CD4-positive, CD25-positive, alpha-beta regulatory T cell (primary cell): ENCODE measurements at regions not wholly inside any gene's neighbourhood (a gene's known extent, or its start where the extent isn't known, plus 50 kb on each side); places are given as distances from the start of the nearest gene placed in this dataset.

ENCODE experiments used
- ATAC-seq, 2 donors: fragments of 150-1000 bp; cut with Tn5 transposase; one replicate each; pipeline ENCODE4 v1.10.0; 2021; ENCODE audit warnings: low read depth in 2 of 2, moderate number of reproducible peaks in 2 of 2, moderate library complexity in 1 of 2
- DNase-seq, 3 donors: peaks; one replicate each; pipeline versions ENCODE4 v3.0.0 to v3.0.0-alpha.2; 2012 to 2022; ENCODE audit warnings: mixed read lengths in 1 of 3
- H3K27ac ChIP-seq: one replicate; pipeline ENCODE4 v1.7.0; 2013; ENCODE audit warnings: mild to moderate bottlenecking, low read length; ENCODE audit not compliant: insufficient read depth, poor library complexity, severe bottlenecking
- H3K27me3 ChIP-seq: one replicate; pipeline ENCODE4 v1.7.0; 2013; ENCODE audit warnings: low read length; ENCODE audit not compliant: control insufficient read depth, insufficient read depth
- H3K36me3 ChIP-seq: one replicate; pipeline ENCODE4 v1.7.0; 2013; ENCODE audit warnings: mild to moderate bottlenecking, low read length, moderate library complexity; ENCODE audit not compliant: control insufficient read depth, insufficient read depth
- H3K4me1 ChIP-seq: 2 replicates; pipeline ENCODE4 v1.7.0; 2013; ENCODE audit warnings: mild to moderate bottlenecking, low read length; ENCODE audit not compliant: insufficient read depth, control insufficient read depth, poor library complexity, severe bottlenecking
- H3K4me3 ChIP-seq: one replicate; pipeline ENCODE4 v1.7.0; 2013; ENCODE audit warnings: low read depth, mild to moderate bottlenecking, low read length, moderate library complexity
- H3K9me3 ChIP-seq, 2 experiments: 1 replicate in 1 of 2; 2 replicates in 1 of 2; pipeline ENCODE4 v1.7.0; 2013; ENCODE audit warnings: low read length in 2 of 2, mild to moderate bottlenecking in 1 of 2, moderate library complexity in 1 of 2; ENCODE audit not compliant: control insufficient read depth in 2 of 2
- H3K27ac Mint-ChIP-seq, 3 donors: one replicate each; pipeline ENCODE4 v1.8.0; 2020 to 2022; ENCODE audit warnings: mild to moderate bottlenecking in 3 of 3, mixed read lengths in 3 of 3, moderate library complexity in 2 of 3
- H3K27me3 Mint-ChIP-seq: one replicate; pipeline ENCODE4 v1.8.0; 2022; ENCODE audit warnings: mild to moderate bottlenecking, mixed read lengths
- H3K36me3 Mint-ChIP-seq: one replicate; pipeline ENCODE4 v1.8.0; 2020; ENCODE audit warnings: mixed read lengths
- H3K4me1 Mint-ChIP-seq, 4 donors: one replicate each; pipeline ENCODE4 v1.8.0; 2020 to 2022; ENCODE audit warnings: mixed read lengths in 4 of 4, mild to moderate bottlenecking in 1 of 4
- H3K4me3 Mint-ChIP-seq, 4 donors: one replicate each; pipeline ENCODE4 v1.8.0; 2020 to 2022; ENCODE audit warnings: mild to moderate bottlenecking in 4 of 4, mixed read lengths in 4 of 4, moderate library complexity in 3 of 4
- H3K9me3 Mint-ChIP-seq, 7 donors: one replicate each; pipeline ENCODE4 v1.8.0; 2020 to 2022; ENCODE audit warnings: mixed read lengths in 7 of 7, mild to moderate bottlenecking in 3 of 7, moderate library complexity in 2 of 7

DNA sequence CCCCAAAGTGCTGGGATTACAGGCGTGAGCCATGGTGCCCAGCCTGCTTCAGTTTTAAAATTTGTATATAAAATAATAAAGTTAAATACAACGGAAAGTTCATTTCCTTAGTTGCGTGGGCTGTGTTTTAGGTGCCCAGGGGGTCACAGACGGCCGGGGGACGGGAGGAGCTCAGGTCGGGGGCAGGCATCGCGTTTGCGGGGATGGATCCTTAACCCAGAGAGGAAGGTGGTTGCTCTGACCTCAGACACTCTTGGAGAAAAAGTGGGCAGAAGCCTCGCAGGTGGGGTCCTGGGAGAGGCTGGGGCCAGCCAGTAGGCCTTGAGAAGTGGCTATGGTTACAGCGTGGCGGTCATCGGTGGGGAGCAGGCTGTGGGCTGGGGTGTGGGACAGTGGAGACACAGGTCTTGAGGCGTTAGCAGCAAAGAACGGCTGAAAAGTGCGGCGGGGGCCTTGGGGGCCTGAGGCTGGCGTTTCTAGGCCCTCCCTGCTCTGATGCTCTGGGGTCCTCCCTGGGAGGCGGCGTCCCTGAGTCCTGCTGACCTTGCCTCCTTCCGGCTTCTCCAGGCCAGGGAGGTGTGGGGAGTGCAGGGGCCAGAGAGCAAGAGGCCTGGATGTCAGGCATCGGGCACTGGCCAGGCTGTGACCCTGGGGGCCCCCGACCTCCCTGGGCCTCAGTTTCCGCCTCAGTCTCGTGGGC, 54.4 kb downstream of the UNCX start:
- H3K36me3 Mint-ChIP-seq: no peaks in the 10 kb centered on the region
- H3K9me3 Mint-ChIP-seq: no peaks in the 10 kb centered on the region
- Histone ChIP-seq H3K4me3 (no peak overlapping the region), H3K27ac (no peak overlapping the region), H3K27me3 (no peaks in the 10 kb centered on the region), H3K4me1 (peaks cover 6% of the 10 kb centered on the region), H3K36me3 (no peaks in the 10 kb centered on the region), H3K9me3 (no peaks in the 10 kb centered on the region)
- H3K27ac Mint-ChIP-seq: no peak overlapping the region
- H3K4me1 Mint-ChIP-seq: peaks cover 0 to 15% (median 5%) of the 10 kb centered on the region in 4 donors
- peaks cover 15% of the 10 kb centered on the region for H3K27me3 Mint-ChIP-seq
- no peak for ATAC-seq
- no peak for DNase-seq
- H3K4me3 Mint-ChIP-seq: peak overlapping the region in 1 of 4 donors; percentile 43

DNA sequence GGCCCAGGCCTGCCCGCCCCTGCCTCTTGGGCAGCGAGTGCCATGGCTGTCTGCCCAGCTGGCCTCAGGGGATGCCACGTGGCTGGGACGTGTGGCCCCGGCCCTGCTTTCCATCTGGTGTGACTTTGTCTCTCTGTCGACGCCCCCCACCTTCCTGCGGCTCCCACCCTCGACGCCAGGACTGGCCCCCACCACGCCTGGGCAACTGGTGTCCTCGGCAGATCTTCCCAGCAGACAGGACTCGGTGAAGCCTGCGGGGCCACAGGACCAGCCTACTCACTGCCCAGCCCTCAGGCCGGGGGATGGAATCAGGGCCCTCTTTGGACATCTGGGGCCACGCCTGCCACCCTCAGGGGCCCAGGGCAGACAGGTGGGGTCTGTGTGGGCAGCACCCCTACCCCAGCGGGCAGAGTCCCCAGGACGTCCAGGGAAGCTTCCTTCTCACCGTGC, 55.1 kb downstream of the UNCX start:
- Mint-ChIP-seq H3K27ac (no peak overlapping the region), H3K27me3 (peaks cover 15% of the 10 kb centered on the region), H3K4me3 (no peak overlapping the region), H3K4me1 (peaks cover 0 to 15% (median 5%) of the 10 kb centered on the region in 4 donors), H3K9me3 (no peaks in the 10 kb centered on the region), H3K36me3 (no peaks in the 10 kb centered on the region)
- no peak for ATAC-seq
- no peak overlapping the region for H3K27ac ChIP-seq
- no peaks in the 10 kb centered on the region for H3K9me3 ChIP-seq
- no peaks in the 10 kb centered on the region for H3K36me3 ChIP-seq
- peaks cover 6% of the 10 kb centered on the region for H3K4me1 ChIP-seq
- no peak for DNase-seq
- H3K4me3 ChIP-seq: no peak overlapping the region
- no peaks in the 10 kb centered on the region for H3K27me3 ChIP-seq

DNA sequence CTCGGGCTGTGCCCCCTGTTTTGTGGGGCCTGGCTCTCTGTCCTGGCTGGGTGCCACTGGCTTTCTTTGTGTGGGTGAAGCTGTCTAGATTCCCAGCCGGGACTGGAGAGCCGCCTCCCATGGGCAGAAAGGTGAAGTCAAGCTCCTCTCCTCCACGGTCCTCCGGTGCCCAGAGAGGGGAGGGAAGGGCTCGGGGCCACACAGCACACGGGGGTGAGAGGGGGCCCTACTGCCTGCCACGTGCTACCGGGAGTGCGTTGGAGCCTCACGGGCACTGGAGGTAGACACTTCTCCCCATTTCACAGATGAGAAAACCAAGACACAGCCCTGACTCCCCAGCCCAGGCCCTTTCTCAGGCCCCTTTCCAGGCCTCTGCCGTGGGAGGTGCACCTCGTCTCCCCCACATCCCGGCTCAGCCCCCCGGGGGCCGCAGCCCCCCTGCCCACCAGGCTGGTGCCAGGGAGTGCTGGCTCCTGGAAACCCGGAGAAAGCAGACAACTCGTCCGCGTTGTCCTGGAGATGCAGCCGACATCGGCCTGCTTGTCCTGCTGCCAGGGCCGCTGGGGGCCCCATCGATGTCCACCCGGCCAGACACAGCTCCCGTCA, 55.8 kb downstream of the UNCX start:
- H3K27ac Mint-ChIP-seq: no peak overlapping the region
- peaks cover 0 to 15% (median 5%) of the 10 kb centered on the region in 4 donors for H3K4me1 Mint-ChIP-seq
- Histone ChIP-seq H3K4me3 (no peak overlapping the region), H3K9me3 (no peaks in the 10 kb centered on the region), H3K4me1 (peaks cover 6% of the 10 kb centered on the region), H3K27ac (no peak overlapping the region), H3K27me3 (no peaks in the 10 kb centered on the region), H3K36me3 (no peaks in the 10 kb centered on the region)
- no peaks in the 10 kb centered on the region for H3K9me3 Mint-ChIP-seq
- H3K27me3 Mint-ChIP-seq: peaks cover 15% of the 10 kb centered on the region
- no peak overlapping the region for H3K4me3 Mint-ChIP-seq
- ATAC-seq: no peak
- DNase-seq: no peak
- H3K36me3 Mint-ChIP-seq: no peaks in the 10 kb centered on the region

DNA sequence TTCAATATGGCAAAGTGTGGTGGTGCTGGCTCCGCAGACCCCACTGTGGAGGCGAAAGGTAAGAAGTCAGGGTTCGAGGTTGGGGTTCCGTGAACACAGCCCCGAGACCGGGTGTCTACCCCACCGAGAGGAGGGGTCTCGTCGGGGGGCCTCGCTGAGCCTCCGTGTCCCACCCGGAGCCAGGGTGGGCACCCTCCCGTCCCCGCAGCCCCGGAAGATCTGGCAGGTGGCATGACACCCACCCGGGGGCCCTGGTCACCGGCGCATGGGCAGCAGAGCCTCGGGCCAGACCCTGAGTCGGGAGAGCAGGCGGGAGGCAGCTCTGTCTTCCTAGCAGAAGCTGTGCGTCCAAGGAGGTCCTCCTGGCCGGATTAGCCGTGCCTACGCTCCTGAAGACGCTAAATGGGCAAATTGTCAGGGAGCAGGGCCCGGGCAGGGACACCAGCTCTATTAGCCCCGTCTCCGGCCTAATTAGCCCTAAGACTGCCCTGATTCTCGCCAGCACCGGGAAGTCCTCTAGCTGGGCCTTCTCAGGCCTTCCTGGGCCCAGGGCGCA, 56.4 kb downstream of the UNCX start:
- Mint-ChIP-seq H3K27me3 (peaks cover 15% of the 10 kb centered on the region), H3K4me1 (peaks cover 0 to 15% (median 5%) of the 10 kb centered on the region in 4 donors), H3K9me3 (no peaks in the 10 kb centered on the region), H3K4me3 (no peak overlapping the region), H3K27ac (no peak overlapping the region), H3K36me3 (no peaks in the 10 kb centered on the region)
- Histone ChIP-seq H3K36me3 (no peaks in the 10 kb centered on the region), H3K27ac (no peak overlapping the region), H3K27me3 (no peaks in the 10 kb centered on the region), H3K4me1 (peaks cover 6% of the 10 kb centered on the region), H3K9me3 (no peaks in the 10 kb centered on the region), H3K4me3 (no peak overlapping the region)
- DNase-seq: no peak
- ATAC-seq: no peak

DNA sequence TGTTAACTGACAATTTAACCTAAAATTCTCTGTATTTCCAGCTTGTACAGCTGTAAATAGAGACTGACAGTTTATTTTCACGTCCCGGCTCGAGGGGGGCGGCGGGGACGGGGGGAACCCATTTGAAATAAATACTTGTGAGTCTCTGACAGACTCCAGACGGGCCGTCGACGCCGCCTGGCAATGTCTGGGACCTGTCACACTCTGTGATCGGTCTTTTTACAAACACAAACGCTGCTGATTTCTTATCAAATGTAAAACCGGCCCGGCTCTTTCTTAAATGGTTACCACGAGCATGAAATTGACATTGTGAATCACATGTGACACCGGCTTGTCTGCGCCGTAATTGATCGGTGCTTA, 57.0 kb downstream of the UNCX start:
- Mint-ChIP-seq H3K27ac (no peak overlapping the region), H3K4me3 (peak overlapping the region in 3 of 4 donors; percentile 19 to 87 (median 75)), H3K4me1 (peaks cover 0 to 15% (median 5%) of the 10 kb centered on the region in 4 donors), H3K9me3 (no peaks in the 10 kb centered on the region), H3K36me3 (no peaks in the 10 kb centered on the region), H3K27me3 (peaks cover 15% of the 10 kb centered on the region)
- ATAC-seq (no peak), DNase-seq (no peak)
- H3K9me3 ChIP-seq: no peaks in the 10 kb centered on the region
- peaks cover 6% of the 10 kb centered on the region for H3K4me1 ChIP-seq
- H3K27me3 ChIP-seq: no peaks in the 10 kb centered on the region
- H3K27ac ChIP-seq: no peak overlapping the region
- no peak overlapping the region for H3K4me3 ChIP-seq
- no peaks in the 10 kb centered on the region for H3K36me3 ChIP-seq

DNA sequence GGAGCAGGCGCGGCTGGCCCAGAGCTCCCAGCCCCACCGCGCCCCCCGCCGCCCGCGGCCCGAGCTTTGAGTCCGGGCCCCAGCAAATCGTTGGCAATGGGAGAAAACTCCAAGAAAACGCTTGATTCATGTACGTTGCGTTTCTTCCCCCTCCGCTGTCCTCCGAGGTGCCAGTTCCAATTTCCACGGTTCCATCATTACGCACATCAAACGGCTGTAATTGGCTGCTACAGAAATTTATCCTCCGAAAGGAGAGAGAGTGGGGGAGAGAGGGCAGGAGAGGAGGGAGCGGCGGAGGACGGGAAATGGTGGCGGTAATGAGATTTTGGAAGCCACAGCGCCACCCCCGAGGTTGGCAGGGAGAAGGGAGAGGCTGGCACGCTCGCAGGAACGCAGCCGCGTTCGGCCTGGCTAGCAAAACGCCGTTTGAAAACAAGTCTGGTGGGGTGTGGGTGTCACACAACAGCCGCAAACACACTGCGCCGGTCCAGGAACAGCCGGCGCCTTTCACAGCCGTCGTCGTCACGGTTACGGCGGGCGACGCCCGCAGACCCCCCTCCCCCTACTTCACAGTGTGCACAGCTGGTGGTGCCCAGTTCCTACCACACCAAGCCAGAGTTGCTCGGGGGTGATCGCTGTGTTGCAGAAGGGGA, 57.5 kb downstream of the UNCX start:
- Mint-ChIP-seq H3K9me3 (no peaks in the 10 kb centered on the region), H3K27ac (no peak overlapping the region), H3K27me3 (peaks cover 15% of the 10 kb centered on the region), H3K4me1 (peaks cover 0 to 15% (median 5%) of the 10 kb centered on the region in 4 donors), H3K4me3 (peak overlapping the region; percentile 19 to 87 (median 81)), H3K36me3 (no peaks in the 10 kb centered on the region)
- Histone ChIP-seq H3K9me3 (no peaks in the 10 kb centered on the region), H3K4me3 (no peak overlapping the region), H3K27ac (no peak overlapping the region), H3K27me3 (no peaks in the 10 kb centered on the region), H3K4me1 (peaks cover 6% of the 10 kb centered on the region), H3K36me3 (no peaks in the 10 kb centered on the region)
- DNase-seq: peak in 2 of 3 donors; percentile 13 to 22
- peak in 1 of 2 donors; percentile 33 for ATAC-seq

DNA sequence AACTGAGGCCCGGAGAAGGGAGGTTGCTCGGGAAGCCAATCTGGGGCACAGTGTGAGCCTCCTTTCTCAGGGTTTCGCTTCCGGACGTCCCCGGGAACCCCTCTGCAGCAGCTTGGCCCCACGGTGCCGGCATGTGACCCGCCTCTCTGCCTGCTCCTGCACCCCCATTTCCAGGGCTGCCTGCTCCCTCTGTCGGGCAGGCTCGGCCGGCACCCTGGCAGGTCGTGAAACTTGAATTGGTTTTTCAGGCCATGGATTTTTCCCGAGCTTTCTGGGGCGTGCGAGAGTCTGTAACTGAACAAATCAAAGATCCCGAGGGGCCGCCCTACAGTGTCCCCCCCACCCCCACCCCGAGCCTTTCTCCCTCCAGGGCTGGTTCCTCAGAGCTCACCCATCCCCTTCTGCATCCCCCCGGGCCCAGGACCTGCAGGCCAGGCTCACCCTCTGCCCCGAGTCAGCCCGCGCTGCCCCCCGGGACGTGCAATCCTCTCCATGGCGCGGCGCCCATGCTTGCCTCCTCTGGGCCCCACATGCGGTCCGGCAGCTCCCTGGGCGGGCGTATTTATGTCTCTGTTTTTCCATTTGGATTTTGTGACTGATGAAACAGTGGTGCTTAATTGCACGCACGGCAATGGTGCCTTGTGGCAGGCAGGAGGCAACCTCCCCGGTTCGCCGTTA, 58.1 kb downstream of the UNCX start:
- DNase-seq (no peak), ATAC-seq (no peak)
- no peaks in the 10 kb centered on the region for H3K36me3 Mint-ChIP-seq
- H3K9me3 Mint-ChIP-seq: no peaks in the 10 kb centered on the region
- H3K4me3 Mint-ChIP-seq: peak overlapping the region; percentile 19 to 87 (median 81)
- no peak overlapping the region for H3K27ac ChIP-seq
- peaks cover 15% of the 10 kb centered on the region for H3K27me3 Mint-ChIP-seq
- no peaks in the 10 kb centered on the region for H3K27me3 ChIP-seq
- H3K4me1 ChIP-seq: peaks cover 6% of the 10 kb centered on the region
- H3K9me3 ChIP-seq: no peaks in the 10 kb centered on the region
- H3K27ac Mint-ChIP-seq: no peak overlapping the region
- no peaks in the 10 kb centered on the region for H3K36me3 ChIP-seq
- no peak overlapping the region for H3K4me3 ChIP-seq
- H3K4me1 Mint-ChIP-seq: peaks cover 0 to 15% (median 5%) of the 10 kb centered on the region in 4 donors
